LNCAP (cell line): ENCODE measurements at regions not wholly inside any gene's neighbourhood (a gene's known extent, or its start where the extent isn't known, plus 50 kb on each side); places are given as distances from the start of the nearest gene placed in this dataset.

Experiments used
- CTCF ChIP-seq: fragments of 450-650 bp; IDR thresholded peaks from 2 replicates; pipeline ENCODE4 v1.5.1; 2017; ENCODE audit warnings: mild to moderate bottlenecking

- TF ChIP-seq CTCF, result no peak
These were observed 229.2 kb upstream of the AGA start for GRCh38 chr4:177671387-177671786.

DNA sequence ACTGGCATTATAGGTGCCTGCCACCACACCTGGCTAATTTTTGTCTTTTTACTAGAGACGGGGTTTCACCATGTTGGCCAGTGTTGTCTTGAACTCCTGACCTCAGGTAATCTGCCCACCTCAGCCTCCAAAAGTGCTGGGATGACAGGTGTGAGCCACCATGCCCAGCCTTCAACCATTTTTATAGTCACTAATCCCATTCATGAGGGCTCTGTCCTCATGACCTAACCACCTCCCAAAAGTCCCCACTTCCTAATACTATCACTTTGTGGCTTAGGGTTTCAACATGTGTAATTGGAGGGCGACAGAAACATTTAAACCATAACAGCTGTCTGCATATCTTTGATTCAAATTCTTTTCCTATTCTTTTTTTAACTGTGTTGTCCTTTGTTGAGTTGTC lies 229.6 kb upstream of the AGA start:
- no peak for TF ChIP-seq CTCF

- no peak for TF ChIP-seq CTCF
These were observed 231.8 kb upstream of the AGA start for GRCh38 chr4:177673985-177674489.

GRCh38 chr4:177680308-177680707 lies 238.1 kb upstream of the AGA start:
- no peak for TF ChIP-seq CTCF

DNA sequence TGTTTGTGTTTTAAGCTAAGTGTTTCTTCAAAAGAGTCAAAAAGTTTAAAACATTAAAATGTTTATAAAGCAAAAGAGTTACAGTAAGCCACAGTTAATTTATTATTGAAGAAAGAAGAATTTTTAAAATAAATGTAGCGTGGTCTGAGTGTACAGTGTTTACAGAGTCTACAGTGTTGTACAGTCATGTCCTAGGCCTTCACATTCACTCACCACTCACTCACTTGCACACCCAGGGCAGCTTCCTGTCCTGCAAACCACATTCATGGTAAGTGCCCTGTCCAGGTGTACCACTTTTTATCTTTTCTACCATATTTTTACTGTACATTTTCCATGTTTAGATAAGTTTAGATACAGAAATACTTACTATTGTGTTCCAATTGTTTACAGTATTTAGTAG lies 239.7 kb upstream of the AGA start:
- TF ChIP-seq CTCF, result no peak

GRCh38 chr4:177687117-177687516 lies 244.9 kb upstream of the AGA start:
- TF ChIP-seq CTCF, result no peak

GRCh38 chr4:177692907-177693306 lies 250.7 kb upstream of the AGA start:
- no peak for TF ChIP-seq CTCF

DNA sequence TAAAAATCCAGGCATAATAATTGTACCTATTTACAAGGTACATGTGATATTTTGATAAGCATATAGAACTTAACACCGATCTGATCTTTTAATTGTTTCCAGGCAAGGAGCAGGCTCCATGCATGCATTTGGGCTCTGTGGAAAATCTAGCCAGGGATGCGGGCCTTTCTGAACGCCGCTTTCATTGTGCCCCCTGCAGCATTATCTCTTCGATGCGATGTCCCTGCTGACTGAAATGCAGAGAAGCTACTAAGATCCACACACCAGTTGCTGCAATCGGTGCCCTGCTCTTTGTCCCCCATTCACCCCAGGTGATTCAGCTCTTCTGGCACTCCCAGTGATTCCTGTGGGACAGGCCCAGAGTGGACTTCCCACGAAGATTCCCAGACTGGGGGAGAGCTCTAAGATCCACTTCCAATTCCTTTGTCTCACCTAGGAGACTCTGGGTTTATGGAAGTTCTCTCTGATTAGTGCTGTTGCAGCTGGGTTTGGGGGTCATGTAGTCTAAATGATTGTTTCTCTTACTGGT lies 254.3 kb upstream of the AGA start:
- no peak for TF ChIP-seq CTCF
